GM18858 (cell line): ENCODE measurements at regions not wholly inside any gene's neighbourhood (a gene's known extent, or its start where the extent isn't known, plus 50 kb on each side); places are given as distances from the start of the nearest gene placed in this dataset.
"Not testable (repeated sequence)": the region's sequence is repeated elsewhere in the genome, so short reads cannot be mapped to it uniquely, and the experiment has no call there.

Experiments
- ATAC-seq: cut with Tn5 transposase; IDR thresholded peaks from one replicate; pipeline ENCODE4 v1.9.1; 2021; ENCODE audit not compliant: unreplicated experiment

GRCh38 chr6:121748850-121749249, 313.4 kb downstream of the GJA1 start:
- no peak for ATAC-seq

GRCh38 chr6:121755485-121755884, 320.0 kb downstream of the GJA1 start:
- no peak for ATAC-seq

GRCh38 chr6:121756666-121757065, 321.2 kb downstream of the GJA1 start:
- no peak for ATAC-seq

- peak; percentile 61 for ATAC-seq
Observed at GRCh38 chr6:121759370-121759769, 323.9 kb downstream of the GJA1 start.

- ATAC-seq = no peak
Observed at GRCh38 chr6:121760191-121760590, 324.7 kb downstream of the GJA1 start.

GRCh38 chr6:121760745-121761144, 325.3 kb downstream of the GJA1 start:
- no peak for ATAC-seq

- peak; percentile 87 for ATAC-seq
Observed at GRCh38 chr6:121764493-121764892, 329.0 kb downstream of the GJA1 start.

- no peak for ATAC-seq
Observed at GRCh38 chr6:121765060-121765459, 329.6 kb downstream of the GJA1 start.

GRCh38 chr6:121767211-121767610, 331.8 kb downstream of the GJA1 start:
- ATAC-seq = no peak

- ATAC-seq = peak; percentile 44
Observed at GRCh38 chr6:121770943-121771342, 335.5 kb downstream of the GJA1 start.

GRCh38 chr6:121771937-121772720, 336.7 kb downstream of the GJA1 start:
- peak; percentile 89 for ATAC-seq

- no peak for ATAC-seq
Observed at GRCh38 chr6:121776054-121776453, 340.6 kb downstream of the GJA1 start.

- ATAC-seq = no peak
Observed at GRCh38 chr6:121780325-121781321, 345.2 kb downstream of the GJA1 start.

- no peak for ATAC-seq
Observed at GRCh38 chr6:121791396-121792315, 356.2 kb downstream of the GJA1 start.

- ATAC-seq = no peak
Observed at GRCh38 chr6:121794630-121795029, 359.2 kb downstream of the GJA1 start.

- ATAC-seq = not testable (repeated sequence)
Observed at GRCh38 chr6:121797598-121797997, 362.2 kb downstream of the GJA1 start.

- ATAC-seq = not testable (repeated sequence)
Observed at GRCh38 chr6:121798126-121798525, 362.7 kb downstream of the GJA1 start.

- no peak for ATAC-seq
Observed at GRCh38 chr6:121799574-121799973, 364.1 kb downstream of the GJA1 start.

GRCh38 chr6:121800047-121800446, 364.6 kb downstream of the GJA1 start:
- ATAC-seq = no peak

- ATAC-seq = no peak
Observed at GRCh38 chr6:121806116-121806515, 370.7 kb downstream of the GJA1 start.

- ATAC-seq = no peak
Observed at GRCh38 chr6:121809211-121809610, 373.8 kb downstream of the GJA1 start.
